A673 (cell line): ENCODE measurements at regions not wholly inside any gene's neighbourhood (a gene's known extent, or its start where the extent isn't known, plus 50 kb on each side); places are given as distances from the start of the nearest gene placed in this dataset.

Source experiments
- CTCF ChIP-seq: fragments of 300-800, 200-600 bp; sonication (generic); conservative IDR thresholded peaks from 2 replicates; pipeline ENCODE4 v1.5.1; 2017; ENCODE audit warnings: low read depth, mild to moderate bottlenecking, antibody characterized with exemption, low read length, moderate library complexity, mixed read lengths
- EZH2 ChIP-seq: fragments of 200-600 bp; sonication (generic); IDR thresholded peaks from 2 replicates; pipeline ENCODE4 v1.6.1; 2017; ENCODE audit warnings: borderline replicate concordance, low read depth, mild to moderate bottlenecking, mixed read lengths, antibody characterized with exemption, low read length; ENCODE audit not compliant: poor library complexity, severe bottlenecking

- TF ChIP-seq CTCF (no peak), EZH2 (no peak)
Observed at GRCh38 chr18:54675076-54675475, 84.0 kb downstream of the DYNAP start.
